Esophagus mucosa (tissue), 1 donor: ENCODE measurements at regions not wholly inside any gene's neighbourhood (a gene's known extent, or its start where the extent isn't known, plus 50 kb on each side); places are given as distances from the start of the nearest gene placed in this dataset.
"Not testable (repeated sequence)": the region's sequence is repeated elsewhere in the genome, so short reads cannot be mapped to it uniquely, and the experiment has no call there.

Experiments
- ATAC-seq: fragments of 200-7000 bp; cut with Tn5 transposase; one replicate; pipeline ENCODE4 v1.9.1; 2020
- donor health status: DM: yes; HTN: yes; CAD: no.

DNA sequence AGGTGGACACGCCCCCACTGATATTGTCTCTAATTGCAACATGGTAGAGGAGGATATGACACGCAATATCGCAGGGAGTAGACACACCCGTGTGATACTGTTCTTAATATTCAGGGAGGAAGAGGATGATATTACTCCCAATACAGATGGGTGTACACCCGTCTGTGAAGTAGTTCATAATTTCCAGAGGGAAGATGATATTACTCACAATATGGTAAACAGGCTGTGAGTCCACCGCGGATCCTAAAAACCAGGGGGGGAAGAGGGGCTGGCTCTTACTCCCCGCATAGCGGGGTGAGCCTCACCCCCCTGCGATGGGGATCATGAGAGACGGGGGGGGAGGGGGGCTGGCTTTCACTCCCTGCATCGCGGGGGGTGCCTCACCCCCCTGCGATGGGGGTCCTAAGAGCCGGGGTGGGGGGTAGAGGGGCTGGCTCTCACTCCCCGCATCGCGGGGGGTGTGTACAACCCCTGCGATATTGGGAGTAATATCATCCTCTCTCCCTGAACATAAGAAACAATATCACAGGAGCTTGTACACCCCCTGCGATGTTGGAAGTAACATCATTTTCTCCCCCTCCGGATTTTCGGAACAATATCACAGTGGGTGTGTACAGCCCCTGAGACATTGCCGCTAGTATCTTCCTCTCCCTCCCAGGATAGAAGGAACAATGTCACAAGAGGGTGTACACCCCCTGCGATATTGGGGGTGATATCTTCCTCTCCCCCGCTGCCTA, 52.2 kb upstream of the FRG2C start:
- ATAC-seq: not testable (repeated sequence)
